Sigmoid colon (tissue), 6 donors: ENCODE measurements at regions not wholly inside any gene's neighbourhood (a gene's known extent, or its start where the extent isn't known, plus 50 kb on each side); places are given as distances from the start of the nearest gene placed in this dataset.

Experiments
- DNase-seq: peaks from one replicate; pipeline ENCODE4 v3.0.0-alpha.2; 2019
- H3K27ac ChIP-seq, 4 donors: fragments of 200-600 bp; sonication (generic); one replicate each; pipeline ENCODE4 v1.5.1; 2016 to 2019; ENCODE audit warnings: mild to moderate bottlenecking in 1 of 4
- H3K27me3 ChIP-seq, 3 donors: fragments of 200-600 bp; sonication (generic); one replicate each; pipeline ENCODE4 v1.5.1; 2019; ENCODE audit warnings: mild to moderate bottlenecking in 1 of 3
- H3K36me3 ChIP-seq, 4 donors: fragments of 200-600 bp; sonication (generic); one replicate each; pipeline ENCODE4 v1.5.1; 2016 to 2019
- H3K4me1 ChIP-seq, 4 donors: fragments of 200-600 bp; sonication (generic); one replicate each; pipeline ENCODE4 v1.5.1; 2017 to 2019
- H3K4me3 ChIP-seq, 4 donors: fragments of 200-600 bp; sonication (generic); one replicate each; pipeline ENCODE4 v1.5.1; 2017 to 2019; ENCODE audit warnings: mild to moderate bottlenecking in 2 of 4, moderate library complexity in 1 of 4
- H3K9me3 ChIP-seq, 4 donors: fragments of 200-600 bp in 3 of 4; sonication (generic) in 3 of 4; one replicate each; pipeline versions ENCODE4 v1.5.1 to v1.6.1; 2013 to 2019
- EP300 ChIP-seq, 4 donors: sonication (generic); formaldehyde crosslinking; IDR thresholded peaks; one replicate each; pipeline ENCODE4 v1.6.1; 2017; ENCODE audit warnings: antibody characterized with exemption in 4 of 4
- POLR2A ChIP-seq, 2 donors: fragments of 450-650 bp; IDR thresholded peaks; one replicate each; pipeline ENCODE4 v1.6.1; 2016; ENCODE audit warnings: antibody characterized with exemption in 2 of 2, mild to moderate bottlenecking in 2 of 2, moderate library complexity in 2 of 2
- POLR2AphosphoS5 ChIP-seq, 4 donors: sonication (generic); formaldehyde crosslinking; IDR thresholded peaks; one replicate each; pipeline ENCODE4 v1.6.1; 2017; ENCODE audit warnings: antibody characterized with exemption in 4 of 4
- WGBS, 2 donors: extraction: QIAGEN DNeasy Blood & Tissue Kit; methylation state at CpG; one replicate each; pipeline ENCODE4 v1.1.7; 2013; 5-methylcytosine and 5-hydroxymethylcytosine counted together
- intact Hi-C: fragments of 100-400 bp; cut with DNase I; formaldehyde crosslinking; loops from one replicate; pipeline ENCODE4 v1.15.1; 2023
- TF ChIP-seq, protein P1 (sequence below), 4 experiments: fragments of 450-650 bp in 3 of 4; fragments of 200-600 bp in 1 of 4; IDR thresholded peaks; one replicate each; pipeline ENCODE4 v1.5.1; 2016 to 2019; ENCODE audit warnings: antibody characterized with exemption in 4 of 4, mild to moderate bottlenecking in 3 of 4, moderate library complexity in 2 of 4
- donor health status: healthy with polysubstance abuse.
- donor health status: healthy.

DNA sequence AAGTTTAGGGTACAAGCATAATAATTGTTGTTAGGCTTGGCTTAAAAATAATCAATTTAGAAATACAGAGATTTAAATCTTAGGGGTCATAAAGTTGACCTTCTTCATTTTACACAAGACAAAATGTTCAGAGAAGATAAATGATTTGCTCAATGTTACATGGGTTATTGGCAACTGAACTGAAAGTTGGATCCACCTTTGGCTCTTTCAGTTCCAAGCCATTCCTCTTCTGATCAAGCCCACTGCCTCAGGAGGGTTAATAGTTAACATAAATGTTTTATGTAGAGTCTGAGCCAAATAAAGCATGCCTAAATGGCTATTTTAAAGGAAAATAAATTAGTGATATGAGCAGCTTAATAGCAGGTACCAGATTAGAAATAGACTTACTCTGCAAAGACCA lies 79.1 kb upstream of the RHOBTB1 start:
- Histone ChIP-seq H3K27ac (no peak overlapping the region), H3K36me3 (no peaks in the 10 kb centered on the region)

DNA sequence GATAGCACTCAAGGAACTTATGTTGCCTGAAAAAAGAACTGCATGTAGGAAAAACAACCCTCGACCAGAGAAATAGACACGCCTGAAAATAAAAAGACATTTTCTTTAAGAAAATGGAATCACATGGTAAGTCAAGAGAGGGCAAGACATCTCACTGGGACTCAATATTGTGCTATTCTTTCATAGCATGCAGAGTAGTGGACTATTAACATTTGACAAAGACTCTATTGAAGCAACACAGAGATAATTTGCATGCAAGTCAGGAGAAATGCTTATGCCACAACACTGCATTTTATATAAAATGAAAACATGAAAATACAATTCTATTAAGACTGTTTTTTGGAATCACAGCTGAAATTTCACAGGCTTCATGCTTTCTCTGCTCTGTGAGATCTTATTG lies 77.9 kb upstream of the RHOBTB1 start:
- H3K27ac ChIP-seq, result no peak overlapping the region
- no peak overlapping the region for H3K4me3 ChIP-seq
- H3K36me3 ChIP-seq, result no peaks in the 10 kb centered on the region
- TF ChIP-seq POLR2AphosphoS5 (IDR thresholded peaks at IDR 0.05) (no peak), POLR2A (IDR thresholded peaks at IDR 0.05) (no peak), EP300 (IDR thresholded peaks at IDR 0.05) (no peak)
- TF ChIP-seq, protein P1, sequence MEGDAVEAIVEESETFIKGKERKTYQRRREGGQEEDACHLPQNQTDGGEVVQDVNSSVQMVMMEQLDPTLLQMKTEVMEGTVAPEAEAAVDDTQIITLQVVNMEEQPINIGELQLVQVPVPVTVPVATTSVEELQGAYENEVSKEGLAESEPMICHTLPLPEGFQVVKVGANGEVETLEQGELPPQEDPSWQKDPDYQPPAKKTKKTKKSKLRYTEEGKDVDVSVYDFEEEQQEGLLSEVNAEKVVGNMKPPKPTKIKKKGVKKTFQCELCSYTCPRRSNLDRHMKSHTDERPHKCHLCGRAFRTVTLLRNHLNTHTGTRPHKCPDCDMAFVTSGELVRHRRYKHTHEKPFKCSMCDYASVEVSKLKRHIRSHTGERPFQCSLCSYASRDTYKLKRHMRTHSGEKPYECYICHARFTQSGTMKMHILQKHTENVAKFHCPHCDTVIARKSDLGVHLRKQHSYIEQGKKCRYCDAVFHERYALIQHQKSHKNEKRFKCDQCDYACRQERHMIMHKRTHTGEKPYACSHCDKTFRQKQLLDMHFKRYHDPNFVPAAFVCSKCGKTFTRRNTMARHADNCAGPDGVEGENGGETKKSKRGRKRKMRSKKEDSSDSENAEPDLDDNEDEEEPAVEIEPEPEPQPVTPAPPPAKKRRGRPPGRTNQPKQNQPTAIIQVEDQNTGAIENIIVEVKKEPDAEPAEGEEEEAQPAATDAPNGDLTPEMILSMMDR (IDR thresholded peaks at IDR 0.05), result no peak
- H3K4me1 ChIP-seq, result no peaks in the 10 kb centered on the region
- WGBS, 2 donors, result 81 to 84% methylated on average over 2 of the region's 2 CpGs
- no peak for DNase-seq
- no peaks in the 10 kb centered on the region for H3K9me3 ChIP-seq
- H3K27me3 ChIP-seq, result no peaks in the 10 kb centered on the region
- intact Hi-C loops, result no loop called here

More for the DNA sequence above, 79.1 kb upstream of the RHOBTB1 start:
- no peaks in the 10 kb centered on the region for H3K27me3 ChIP-seq
- no peak overlapping the region for H3K4me3 ChIP-seq
- DNase-seq, result no peak
- H3K4me1 ChIP-seq, result no peaks in the 10 kb centered on the region
- TF ChIP-seq, protein P1 (IDR thresholded peaks at IDR 0.05), result no peak
- TF ChIP-seq POLR2AphosphoS5 (IDR thresholded peaks at IDR 0.05) (no peak), EP300 (IDR thresholded peaks at IDR 0.05) (no peak), POLR2A (IDR thresholded peaks at IDR 0.05) (no peak)
- H3K9me3 ChIP-seq, result no peaks in the 10 kb centered on the region
- intact Hi-C loops, result no loop called here

DNA sequence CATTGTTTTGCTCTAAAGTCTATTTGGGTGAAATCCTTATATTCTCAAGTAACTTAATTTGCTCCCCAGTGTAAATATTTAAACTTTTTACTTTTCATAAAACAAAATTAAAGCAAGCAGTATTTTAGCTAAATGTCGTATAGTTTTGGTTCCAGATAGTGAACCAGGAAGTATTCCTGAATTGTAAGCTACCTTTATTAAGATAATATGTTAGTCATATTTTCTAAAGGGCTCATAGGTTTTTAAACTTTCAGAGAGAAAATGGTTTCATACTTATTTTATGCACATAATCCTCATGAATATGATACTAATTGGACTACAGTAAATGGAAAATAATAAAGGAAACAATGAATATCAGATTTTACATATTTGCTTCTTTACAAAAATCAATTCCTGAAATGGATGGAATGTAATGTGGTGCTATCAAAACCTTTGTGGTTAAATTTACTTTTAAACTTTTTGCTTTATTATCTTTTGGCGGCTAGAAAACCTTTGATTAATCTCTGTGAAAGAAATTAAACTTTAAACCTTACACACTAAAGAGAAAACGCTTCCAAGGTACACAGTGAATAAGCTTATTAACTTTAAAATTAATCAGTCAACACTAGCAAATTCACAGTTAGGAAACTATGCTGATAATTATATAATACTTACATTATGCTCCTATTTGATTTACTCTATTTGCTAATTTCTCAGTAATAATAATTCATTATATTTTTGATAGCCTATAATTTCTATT lies 76.6 kb upstream of the RHOBTB1 start:
- Histone ChIP-seq H3K27ac (no peak overlapping the region), H3K9me3 (no peaks in the 10 kb centered on the region), H3K27me3 (no peaks in the 10 kb centered on the region), H3K4me3 (no peak overlapping the region), H3K36me3 (no peaks in the 10 kb centered on the region), H3K4me1 (no peaks in the 10 kb centered on the region)
- intact Hi-C loops, result no loop called here
- DNase-seq, result no peak
- WGBS, 2 donors, result 51 to 78% methylated on average over 3 of the region's 3 CpGs
- no peak for TF ChIP-seq POLR2AphosphoS5 (IDR thresholded peaks at IDR 0.05)
- TF ChIP-seq, protein P1 (IDR thresholded peaks at IDR 0.05), result no peak
- no peak for TF ChIP-seq EP300 (IDR thresholded peaks at IDR 0.05)
- no peak for TF ChIP-seq POLR2A (IDR thresholded peaks at IDR 0.05)

DNA sequence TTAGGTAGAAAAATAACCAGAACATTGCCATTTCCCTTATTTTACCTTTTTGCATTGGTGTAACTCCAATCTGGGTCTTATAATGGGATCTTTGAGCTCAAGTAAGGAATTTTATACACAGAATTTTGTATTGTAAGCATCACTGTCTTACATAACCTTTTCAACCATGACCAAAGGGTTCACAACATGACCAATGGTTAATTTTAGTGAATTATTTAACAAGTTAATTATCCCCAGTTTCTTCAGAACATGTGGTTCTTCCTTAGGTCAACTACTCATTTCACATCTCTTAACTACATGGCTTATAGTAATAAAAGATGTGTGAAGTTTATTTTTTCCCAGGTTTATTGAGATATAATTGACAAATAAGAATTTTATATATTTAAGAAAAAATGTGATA lies 74.2 kb upstream of the RHOBTB1 start:
- Histone ChIP-seq H3K4me3 (no peak overlapping the region), H3K27me3 (no peaks in the 10 kb centered on the region), H3K9me3 (no peaks in the 10 kb centered on the region), H3K36me3 (no peaks in the 10 kb centered on the region), H3K27ac (no peak overlapping the region), H3K4me1 (no peaks in the 10 kb centered on the region)
- DNase-seq, result no peak
- TF ChIP-seq EP300 (IDR thresholded peaks at IDR 0.05), result no peak
- TF ChIP-seq POLR2A (IDR thresholded peaks at IDR 0.05), result no peak
- TF ChIP-seq POLR2AphosphoS5 (IDR thresholded peaks at IDR 0.05), result no peak
- TF ChIP-seq, protein P1 (IDR thresholded peaks at IDR 0.05), result no peak
- intact Hi-C loops, result no loop called here

DNA sequence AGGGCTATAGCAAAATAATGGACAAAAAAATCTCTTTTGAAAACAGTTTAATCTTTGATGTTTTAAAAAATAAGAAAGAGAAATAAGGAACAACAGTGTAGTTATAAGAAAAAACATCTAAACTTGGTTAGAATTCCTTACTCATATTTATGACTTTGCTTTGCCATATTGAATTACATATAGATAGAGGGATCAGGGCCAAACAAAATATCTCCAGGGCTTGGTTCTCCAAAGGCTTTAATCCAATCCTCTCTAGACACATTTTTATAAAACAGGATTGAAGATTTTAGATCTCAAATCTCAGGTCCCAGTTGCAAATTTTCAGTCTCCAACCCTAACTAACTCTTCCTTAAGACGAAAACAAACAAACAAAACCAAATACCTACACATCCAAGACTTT lies 72.6 kb upstream of the RHOBTB1 start:
- intact Hi-C loops, result no loop called here
- H3K4me3 ChIP-seq, result no peak overlapping the region
- no peak for TF ChIP-seq POLR2AphosphoS5 (IDR thresholded peaks at IDR 0.05)
- TF ChIP-seq POLR2A (IDR thresholded peaks at IDR 0.05), result no peak
- TF ChIP-seq EP300 (IDR thresholded peaks at IDR 0.05), result no peak
- TF ChIP-seq, protein P1 (IDR thresholded peaks at IDR 0.05), result no peak
- H3K4me1 ChIP-seq, result no peaks in the 10 kb centered on the region
- H3K36me3 ChIP-seq, result no peaks in the 10 kb centered on the region
- DNase-seq, result no peak
- no peaks in the 10 kb centered on the region for H3K27me3 ChIP-seq
- H3K9me3 ChIP-seq, result no peaks in the 10 kb centered on the region
- 97% methylated on average over 1 of the region's 1 CpG for WGBS, 2 donors
- H3K27ac ChIP-seq, result no peak overlapping the region
